HG02763 (cell line): ENCODE measurements at regions not wholly inside any gene's neighbourhood (a gene's known extent, or its start where the extent isn't known, plus 50 kb on each side); places are given as distances from the start of the nearest gene placed in this dataset.
"Not testable (repeated sequence)": the region's sequence is repeated elsewhere in the genome, so short reads cannot be mapped to it uniquely, and the experiment has no call there.

Source experiments
- ATAC-seq: cut with Tn5 transposase; IDR thresholded peaks from one replicate; pipeline ENCODE4 v1.9.1; 2021; ENCODE audit warnings: mild to moderate bottlenecking, moderate library complexity; ENCODE audit not compliant: unreplicated experiment

GRCh38 chr4:188714501-188714900, 575.3 kb downstream of the TRIML1 start:
- no peak for ATAC-seq

- no peak for ATAC-seq
Observed at GRCh38 chr4:188714907-188715306, 575.7 kb downstream of the TRIML1 start.

GRCh38 chr4:188717661-188718060, 578.4 kb downstream of the TRIML1 start:
- ATAC-seq, result no peak

- no peak for ATAC-seq
Observed at GRCh38 chr4:188719794-188720193, 580.6 kb downstream of the TRIML1 start.

GRCh38 chr4:188722911-188723310, 583.7 kb downstream of the TRIML1 start:
- no peak for ATAC-seq

GRCh38 chr4:188727746-188728145, 588.5 kb downstream of the TRIML1 start:
- no peak for ATAC-seq

- no peak for ATAC-seq
Observed at GRCh38 chr4:188728359-188728758, 589.1 kb downstream of the TRIML1 start.

- no peak for ATAC-seq
Observed at GRCh38 chr4:188732131-188732530, 592.9 kb downstream of the TRIML1 start.

- no peak for ATAC-seq
Observed at GRCh38 chr4:188735082-188735481, 595.8 kb downstream of the TRIML1 start.

- ATAC-seq, result no peak
Observed at GRCh38 chr4:188737251-188738002, 598.2 kb downstream of the TRIML1 start.

- not testable (repeated sequence) for ATAC-seq
Observed at GRCh38 chr4:188738290-188738689, 599.0 kb downstream of the TRIML1 start.

GRCh38 chr4:188740172-188740571, 600.9 kb downstream of the TRIML1 start:
- ATAC-seq, result not testable (repeated sequence)

GRCh38 chr4:188740791-188741190, 601.5 kb downstream of the TRIML1 start:
- ATAC-seq, result not testable (repeated sequence)

GRCh38 chr4:188754372-188755002, 615.2 kb downstream of the TRIML1 start:
- ATAC-seq, result no peak

GRCh38 chr4:188767496-188767895, 628.3 kb downstream of the TRIML1 start:
- ATAC-seq, result no peak

- ATAC-seq, result no peak
Observed at GRCh38 chr4:188778905-188779304, 639.7 kb downstream of the TRIML1 start.

GRCh38 chr4:188779581-188779980, 640.3 kb downstream of the TRIML1 start:
- ATAC-seq, result no peak

- ATAC-seq, result no peak
Observed at GRCh38 chr4:188780028-188780427, 640.8 kb downstream of the TRIML1 start.

GRCh38 chr4:188780686-188781085, 641.4 kb downstream of the TRIML1 start:
- ATAC-seq, result no peak

GRCh38 chr4:188781655-188782054, 642.4 kb downstream of the TRIML1 start:
- no peak for ATAC-seq

- ATAC-seq, result no peak
Observed at GRCh38 chr4:188783175-188783574, 643.9 kb downstream of the TRIML1 start.

- no peak for ATAC-seq
Observed at GRCh38 chr4:188783606-188784160, 644.4 kb downstream of the TRIML1 start.
